Right atrium auricular region (tissue), 2 donors: ENCODE measurements at regions not wholly inside any gene's neighbourhood (a gene's known extent, or its start where the extent isn't known, plus 50 kb on each side); places are given as distances from the start of the nearest gene placed in this dataset.
"Not testable (repeated sequence)": the region's sequence is repeated elsewhere in the genome, so short reads cannot be mapped to it uniquely, and the experiment has no call there.

Experiments
- DNase-seq: peaks from one replicate; pipeline ENCODE4 v3.0.0-alpha.2; 2019; ENCODE audit warnings: low spot score
- H3K27ac ChIP-seq, 2 donors: fragments of 200-600 bp; sonication (generic); 1 replicate in 1 of 2; 2 replicates in 1 of 2; pipeline ENCODE4 v1.5.1; 2016 to 2019
- H3K27me3 ChIP-seq, 2 donors: fragments of 200-600 bp; sonication (generic); one replicate each; pipeline versions ENCODE4 v1.5.1 to v1.6.0; 2017 to 2019
- H3K36me3 ChIP-seq: fragments of 200-600 bp; sonication (generic); one replicate; pipeline ENCODE4 v1.5.1; 2016
- H3K4me1 ChIP-seq, 2 donors: fragments of 200-600 bp; sonication (generic); one replicate each; pipeline versions ENCODE4 v1.5.1 to v1.6.0; 2017 to 2019
- H3K4me3 ChIP-seq, 2 donors: fragments of 200-600 bp; sonication (generic); 1 replicate in 1 of 2; 2 replicates in 1 of 2; pipeline ENCODE4 v1.5.1; 2017 to 2019; ENCODE audit warnings: mild to moderate bottlenecking in 1 of 2, moderate library complexity in 1 of 2
- H3K9me3 ChIP-seq, 2 donors: fragments of 200-600 bp; sonication (generic); one replicate each; pipeline ENCODE4 v1.5.1; 2019
- CTCF ChIP-seq, 2 donors: fragments of 200-600 bp; sonication (generic); IDR thresholded peaks; one replicate each; pipeline ENCODE4 v1.5.1; 2019; ENCODE audit warnings: antibody characterized with exemption in 2 of 2

- no peak overlapping the region for H3K4me3 ChIP-seq
- no peaks in the 10 kb centered on the region for H3K27me3 ChIP-seq
- no peaks in the 10 kb centered on the region for H3K9me3 ChIP-seq
- no peak overlapping the region for H3K27ac ChIP-seq
- H3K4me1 ChIP-seq, result no peaks in the 10 kb centered on the region
- TF ChIP-seq CTCF (IDR thresholded peaks at IDR 0.05), result no peak
- DNase-seq, result no peak
- H3K36me3 ChIP-seq, result no peaks in the 10 kb centered on the region
These were observed 143.8 kb upstream of the FGF10 start for GRCh38 chr5:44532981-44533380.

GRCh38 chr5:44531756-44532155, 142.5 kb upstream of the FGF10 start:
- H3K9me3 ChIP-seq, H3K36me3 ChIP-seq, DNase-seq, H3K27ac ChIP-seq, H3K27me3 ChIP-seq, H3K4me1 ChIP-seq, H3K4me3 ChIP-seq: not testable (repeated sequence)

- not testable (repeated sequence) for H3K36me3 ChIP-seq, H3K27ac ChIP-seq, H3K4me1 ChIP-seq, H3K27me3 ChIP-seq, DNase-seq, H3K4me3 ChIP-seq, H3K9me3 ChIP-seq
These were observed 141.6 kb upstream of the FGF10 start for GRCh38 chr5:44530783-44531182.

GRCh38 chr5:44511596-44511995, 122.4 kb upstream of the FGF10 start:
- TF ChIP-seq CTCF (IDR thresholded peaks at IDR 0.05), result no peak
- DNase-seq, result no peak

GRCh38 chr5:44506561-44506960, 117.3 kb upstream of the FGF10 start:
- Histone ChIP-seq H3K27ac (no peak overlapping the region), H3K27me3 (no peaks in the 10 kb centered on the region), H3K4me3 (no peak overlapping the region), H3K4me1 (no peaks in the 10 kb centered on the region), H3K36me3 (no peaks in the 10 kb centered on the region), H3K9me3 (no peaks in the 10 kb centered on the region)
- TF ChIP-seq CTCF (IDR thresholded peaks at IDR 0.05), result no peak
- no peak for DNase-seq

More at GRCh38 chr5:44511596-44511995, 122.4 kb upstream of the FGF10 start:
- Histone ChIP-seq H3K4me1 (no peaks in the 10 kb centered on the region), H3K9me3 (no peaks in the 10 kb centered on the region), H3K4me3 (no peak overlapping the region), H3K27me3 (no peaks in the 10 kb centered on the region), H3K36me3 (no peaks in the 10 kb centered on the region), H3K27ac (no peak overlapping the region)

- TF ChIP-seq CTCF (IDR thresholded peaks at IDR 0.05), result no peak
- no peaks in the 10 kb centered on the region for H3K27me3 ChIP-seq
- no peaks in the 10 kb centered on the region for H3K4me1 ChIP-seq
- no peak overlapping the region for H3K27ac ChIP-seq
- no peaks in the 10 kb centered on the region for H3K9me3 ChIP-seq
- no peaks in the 10 kb centered on the region for H3K36me3 ChIP-seq
- no peak overlapping the region for H3K4me3 ChIP-seq
- DNase-seq, result no peak
These were observed 110.2 kb upstream of the FGF10 start for GRCh38 chr5:44499381-44499780.

GRCh38 chr5:44497606-44498005, 108.4 kb upstream of the FGF10 start:
- TF ChIP-seq CTCF (IDR thresholded peaks at IDR 0.05), result no peak
- Histone ChIP-seq H3K36me3 (no peaks in the 10 kb centered on the region), H3K4me3 (no peak overlapping the region), H3K27me3 (no peaks in the 10 kb centered on the region), H3K4me1 (no peaks in the 10 kb centered on the region), H3K9me3 (no peaks in the 10 kb centered on the region), H3K27ac (no peak overlapping the region)
- DNase-seq, result no peak
